ENCODE measurements at regions not wholly inside any gene's neighbourhood (a gene's known extent, or its start where the extent isn't known, plus 50 kb on each side); places are given as distances from the start of the nearest gene placed in this dataset.

- Histone ChIP-seq H3K4me1 (peaks cover 20% of the 10 kb centered on the region), H3K27ac (no peak overlapping the region), H3K4me3 (no peak overlapping the region), H3K27me3 (no peaks in the 10 kb centered on the region), H3K9me3 (no peaks in the 10 kb centered on the region), H3K36me3 (no peaks in the 10 kb centered on the region)
- TF ChIP-seq POLR2AphosphoS5 (IDR thresholded peaks at IDR 0.05; ENCODE audit: insufficient read depth in 1 of 2, low read depth in 1 of 2) (no peak), CTCF (IDR thresholded peaks at IDR 0.05) (no peak)
- DNase-seq (ENCODE audit: extremely low spot score in 2 of 2), result no peak
- intact Hi-C loops (cut with DNase I), result no loop called here
These were observed 135.3 kb upstream of the SLC1A4 start for GRCh38 chr2:64853894-64854293.

GRCh38 chr2:64854773-64855237, 134.4 kb upstream of the SLC1A4 start:
- Histone ChIP-seq H3K4me1 (peaks cover 29% of the 10 kb centered on the region), H3K27ac (peak overlapping the region; percentile 22), H3K27me3 (no peaks in the 10 kb centered on the region), H3K9me3 (no peaks in the 10 kb centered on the region), H3K36me3 (no peaks in the 10 kb centered on the region), H3K4me3 (no peak overlapping the region)
- TF ChIP-seq CTCF (IDR thresholded peaks at IDR 0.05), result no peak
- peak in 1 of 2 donors; percentile 36 for TF ChIP-seq POLR2AphosphoS5 (IDR thresholded peaks at IDR 0.05; ENCODE audit: insufficient read depth in 1 of 2, low read depth in 1 of 2)
- DNase-seq (ENCODE audit: extremely low spot score in 2 of 2), result no peak
- intact Hi-C loops (cut with DNase I), result no loop called here

GRCh38 chr2:64857581-64858471, 131.4 kb upstream of the SLC1A4 start:
- peak overlapping the region; percentile 92 for H3K27ac ChIP-seq
- no peaks in the 10 kb centered on the region for H3K27me3 ChIP-seq
- no peaks in the 10 kb centered on the region for H3K36me3 ChIP-seq
- peak overlapping the region in 1 of 2 donors; percentile 0 for H3K4me3 ChIP-seq
- intact Hi-C loops (cut with DNase I), result no loop called here
- no peak for DNase-seq (ENCODE audit: extremely low spot score in 2 of 2)
- H3K9me3 ChIP-seq, result no peaks in the 10 kb centered on the region
- H3K4me1 ChIP-seq, result peaks cover 38% of the 10 kb centered on the region
- TF ChIP-seq POLR2A (IDR thresholded peaks at IDR 0.05) (no peak), POLR2AphosphoS5 (IDR thresholded peaks at IDR 0.05; ENCODE audit: insufficient read depth in 1 of 2, low read depth in 1 of 2) (no peak)

- H3K4me1 ChIP-seq, result peaks cover 38% of the 10 kb centered on the region
- H3K36me3 ChIP-seq, result no peaks in the 10 kb centered on the region
- H3K27me3 ChIP-seq, result no peaks in the 10 kb centered on the region
- peak overlapping the region; percentile 45 to 52 for H3K4me3 ChIP-seq
- TF ChIP-seq POLR2A (IDR thresholded peaks at IDR 0.05) (no peak), CTCF (IDR thresholded peaks at IDR 0.05) (no peak), POLR2AphosphoS5 (IDR thresholded peaks at IDR 0.05; ENCODE audit: insufficient read depth in 1 of 2, low read depth in 1 of 2) (no peak)
- intact Hi-C loops (cut with DNase I), result no loop called here
- no peaks in the 10 kb centered on the region for H3K9me3 ChIP-seq
- no peak for DNase-seq (ENCODE audit: extremely low spot score in 2 of 2)
- H3K27ac ChIP-seq, result peak overlapping the region; percentile 92
These were observed 130.5 kb upstream of the SLC1A4 start for GRCh38 chr2:64858541-64859311.

- Histone ChIP-seq H3K9me3 (no peaks in the 10 kb centered on the region), H3K27ac (peak overlapping the region; percentile 92), H3K4me1 (peaks cover 45% of the 10 kb centered on the region), H3K4me3 (peak overlapping the region; percentile 45 to 52), H3K36me3 (no peaks in the 10 kb centered on the region), H3K27me3 (no peaks in the 10 kb centered on the region)
- peak in 1 of 2 donors; percentile 96 for DNase-seq (ENCODE audit: extremely low spot score in 2 of 2)
- intact Hi-C loops (cut with DNase I), result loop anchor here (5.0 to 10.0 kb wide), 2 partner anchors 107 to 335 kb away; partner anchors contain the start of gene AFTPH
- TF ChIP-seq POLR2A (IDR thresholded peaks at IDR 0.05) (peak in 1 of 2 donors; percentile 12), POLR2AphosphoS5 (IDR thresholded peaks at IDR 0.05; ENCODE audit: insufficient read depth in 1 of 2, low read depth in 1 of 2) (peak; percentile 85), CTCF (IDR thresholded peaks at IDR 0.05) (no peak)
These were observed 129.6 kb upstream of the SLC1A4 start for GRCh38 chr2:64859312-64860212.
